NCI-H460 (cell line): ENCODE measurements at regions not wholly inside any gene's neighbourhood (a gene's known extent, or its start where the extent isn't known, plus 50 kb on each side); places are given as distances from the start of the nearest gene placed in this dataset.

Experiments used
- DNase-seq: peaks from one replicate; pipeline ENCODE4 v3.0.0-alpha.2; 2016; ENCODE audit warnings: low read depth; ENCODE audit errors: extremely low read depth

DNA sequence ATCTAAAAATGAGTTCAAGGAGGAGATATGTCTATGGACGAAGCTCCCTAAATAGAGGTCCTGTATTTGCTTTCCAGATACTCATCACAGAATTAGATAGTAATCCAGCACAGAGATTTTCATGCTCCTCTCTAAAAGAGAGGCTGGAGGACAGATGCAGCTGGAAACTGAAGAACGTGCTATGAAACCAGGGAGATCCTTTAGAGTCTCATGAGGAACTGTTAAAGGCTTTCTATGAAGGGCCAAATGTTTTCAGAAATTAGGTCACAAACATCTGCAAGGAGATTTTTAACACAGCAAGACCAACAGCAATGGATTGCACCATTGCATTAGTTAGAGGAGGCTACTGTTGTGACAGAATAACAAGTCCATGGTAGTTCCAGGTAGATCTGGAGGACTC lies 95.6 kb upstream of the ARHGAP20 start:
- DNase-seq, result no peak

DNA sequence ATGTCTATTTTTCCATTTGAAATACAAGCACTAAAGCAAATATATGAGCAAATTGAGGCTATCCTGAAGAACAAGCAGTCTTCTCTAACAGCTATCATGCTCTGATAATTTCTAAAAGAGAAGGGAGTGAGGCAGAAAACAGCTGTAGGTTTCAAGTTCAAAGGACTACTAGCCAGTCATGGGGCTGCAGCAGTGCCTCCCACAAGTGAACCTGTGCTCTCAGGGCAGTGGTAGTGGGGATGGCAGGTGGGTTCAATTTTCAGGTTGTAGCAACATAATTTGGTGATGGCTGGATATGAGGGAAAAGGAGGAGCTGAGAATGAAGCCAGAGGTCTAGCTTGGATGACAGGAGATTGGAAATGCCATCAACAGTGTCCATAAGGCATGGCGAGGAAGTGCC lies 93.5 kb upstream of the ARHGAP20 start:
- DNase-seq, result no peak

DNA sequence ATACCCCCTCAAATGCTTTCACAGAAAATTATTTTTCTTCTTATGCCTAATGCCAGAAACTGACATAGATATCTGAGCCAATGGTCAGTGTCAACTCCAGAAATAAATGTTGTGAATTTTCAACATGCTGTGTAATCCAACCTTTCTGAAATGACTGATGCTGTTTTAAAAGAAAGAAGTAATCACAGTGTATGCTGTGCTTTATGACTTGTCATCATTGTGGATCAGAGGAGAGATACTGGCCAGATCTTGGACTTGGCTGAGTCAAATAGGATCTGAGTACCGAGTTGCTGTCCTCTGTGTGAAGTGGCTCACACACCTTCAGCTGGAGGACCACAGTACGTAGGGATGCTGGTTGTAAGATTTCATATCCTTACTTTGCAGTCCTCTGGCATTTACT lies 89.9 kb upstream of the ARHGAP20 start:
- DNase-seq, result no peak

DNA sequence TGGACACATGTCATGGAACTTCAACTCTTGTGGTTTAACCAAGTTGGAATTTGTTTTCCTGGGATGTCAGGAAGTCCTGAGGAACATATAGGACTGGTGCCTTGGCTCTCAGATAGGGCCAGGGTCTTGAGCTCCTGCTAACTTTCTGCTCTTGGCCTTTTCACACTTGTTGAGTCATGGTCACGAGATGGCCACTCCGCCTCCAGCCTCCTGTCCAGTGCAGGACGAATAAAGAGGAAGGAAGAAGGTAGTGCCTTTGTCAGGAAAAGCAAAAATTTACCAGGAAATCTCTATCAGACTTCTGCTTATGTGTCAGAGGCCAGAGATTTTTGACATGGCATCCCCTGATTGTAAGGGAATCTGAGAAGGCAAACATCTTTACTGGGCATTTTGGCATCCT lies 89.1 kb upstream of the ARHGAP20 start:
- no peak for DNase-seq

DNA sequence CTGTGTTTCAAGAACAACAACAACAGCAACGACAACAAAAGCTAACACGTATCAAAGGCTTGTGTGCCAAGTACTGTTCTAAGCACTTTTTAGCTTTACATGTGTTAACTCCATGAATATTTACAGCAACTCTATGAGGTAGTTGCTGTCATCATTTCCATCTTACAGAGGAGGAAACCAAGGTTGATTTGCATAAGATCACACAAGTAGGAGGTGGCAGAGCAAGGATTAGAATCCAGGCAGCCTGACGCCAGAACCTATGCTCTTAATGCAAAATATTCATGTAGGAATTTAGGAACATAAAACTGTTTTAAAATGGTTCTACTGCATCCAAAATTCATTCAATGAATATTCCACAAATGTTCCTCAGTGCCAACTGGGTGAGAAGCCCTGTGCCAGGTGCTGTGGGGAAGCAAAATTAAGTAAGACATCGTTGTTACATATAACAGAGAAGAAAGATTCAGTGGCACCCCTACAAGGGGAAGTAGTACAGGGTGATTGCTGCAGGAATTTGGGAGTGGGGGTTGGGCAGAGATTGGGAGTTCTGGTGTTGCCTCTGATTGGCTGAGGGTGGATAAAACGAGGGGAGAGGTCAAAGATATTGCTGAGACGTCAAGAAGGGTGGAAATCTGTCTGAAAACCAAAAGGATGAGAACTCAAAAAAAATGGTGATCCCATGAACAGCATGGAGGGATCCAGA lies 86.1 kb upstream of the ARHGAP20 start:
- no peak for DNase-seq

DNA sequence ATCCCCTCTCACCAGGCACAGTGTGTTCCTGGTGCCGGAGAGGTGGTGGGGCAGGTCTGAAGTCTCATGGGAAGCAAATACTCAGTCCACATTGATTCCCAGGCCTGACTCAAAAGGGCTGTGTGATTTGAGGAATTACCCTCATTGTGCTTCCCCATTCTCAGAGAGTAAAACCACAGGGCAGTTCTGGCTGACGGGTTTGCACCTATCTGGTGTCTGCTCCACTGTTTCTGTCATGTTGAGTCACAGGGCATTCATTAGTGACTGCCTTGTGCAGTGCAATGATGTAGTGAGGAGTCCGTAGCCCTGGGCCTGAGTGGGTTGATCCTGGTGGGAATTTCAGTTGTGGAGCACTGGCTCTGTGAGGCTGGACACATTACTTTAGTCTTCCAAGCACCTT lies 85.2 kb upstream of the ARHGAP20 start:
- DNase-seq, result no peak

DNA sequence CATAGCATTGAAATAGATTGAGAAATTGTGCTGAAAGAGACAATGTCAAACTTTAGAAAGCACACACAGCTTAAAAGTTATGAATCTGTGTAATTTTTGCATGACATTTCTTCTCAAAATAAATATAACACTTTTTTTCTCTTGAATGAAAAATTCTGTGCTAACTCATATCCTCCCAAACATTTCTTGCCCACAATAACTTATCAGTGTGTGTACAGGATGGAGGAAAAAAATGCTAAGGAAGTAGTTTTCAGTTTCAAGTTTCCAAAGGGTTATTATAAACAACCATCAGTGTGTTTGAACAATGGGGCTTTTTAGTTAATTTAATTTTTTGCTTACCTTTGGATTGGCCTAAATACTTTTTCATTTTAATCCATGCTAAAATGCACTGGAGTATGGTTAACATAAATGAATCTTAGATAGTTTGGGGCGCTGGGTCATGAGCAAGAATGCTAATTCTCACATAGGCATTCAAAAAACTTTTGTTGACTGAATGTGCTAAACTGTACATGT lies 82.9 kb upstream of the ARHGAP20 start:
- no peak for DNase-seq

DNA sequence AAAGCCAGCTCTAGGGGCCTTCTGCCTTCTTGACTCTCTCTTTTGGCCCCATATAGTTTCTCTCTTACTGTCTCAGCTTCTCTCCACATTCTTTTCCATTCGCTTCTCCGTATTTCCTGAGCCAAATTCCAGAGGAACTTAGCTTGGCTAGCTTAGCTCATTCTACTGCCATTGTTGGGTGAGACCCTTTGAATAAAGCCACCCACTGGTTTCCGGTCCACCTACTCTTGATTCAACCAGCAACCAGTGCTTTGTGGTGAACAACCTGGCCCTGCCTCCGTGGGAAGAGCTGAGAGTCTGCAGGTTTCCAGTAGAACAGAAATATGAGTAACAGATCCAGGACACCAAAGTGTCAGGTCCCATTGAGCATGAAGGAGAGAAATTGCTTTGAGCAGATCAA lies 81.3 kb upstream of the ARHGAP20 start:
- no peak for DNase-seq

DNA sequence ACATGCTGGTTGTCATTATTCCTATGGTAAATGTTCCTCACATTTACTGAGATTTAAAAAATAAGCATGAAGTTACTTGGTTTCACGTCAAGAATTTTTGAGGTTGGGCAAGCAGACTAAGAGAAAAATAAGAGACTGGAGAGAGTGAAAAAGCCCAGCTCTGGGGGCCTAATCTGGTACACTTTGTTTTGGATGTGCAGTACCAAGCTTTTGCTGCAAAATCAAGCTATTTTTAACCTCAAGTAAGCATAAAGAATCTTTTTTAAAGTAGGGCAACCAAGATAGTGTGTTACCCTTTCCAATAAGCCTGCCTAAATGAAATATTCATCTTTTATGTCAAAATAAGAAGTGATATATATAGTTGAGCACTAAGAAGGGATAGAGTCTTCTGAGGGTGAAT lies 79.4 kb upstream of the ARHGAP20 start:
- no peak for DNase-seq

DNA sequence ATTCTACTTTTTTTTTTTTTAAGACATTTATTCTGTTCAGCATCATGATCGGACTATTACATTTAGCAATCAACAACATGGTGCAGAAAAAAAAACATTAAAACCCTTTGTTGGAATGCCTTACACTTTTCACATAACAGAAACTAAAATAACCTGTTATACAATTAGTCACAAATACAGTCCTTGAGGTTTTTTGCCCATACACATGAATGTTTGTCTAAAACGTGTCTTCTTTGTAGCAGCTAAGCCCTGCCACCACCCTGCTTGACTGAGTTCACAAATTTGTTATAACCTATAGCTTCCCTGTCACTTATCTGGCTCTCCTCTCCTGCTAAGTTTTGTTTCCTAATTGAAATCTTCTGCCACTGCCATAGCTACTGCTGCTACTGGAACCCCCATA lies 75.4 kb upstream of the ARHGAP20 start:
- DNase-seq, result no peak

DNA sequence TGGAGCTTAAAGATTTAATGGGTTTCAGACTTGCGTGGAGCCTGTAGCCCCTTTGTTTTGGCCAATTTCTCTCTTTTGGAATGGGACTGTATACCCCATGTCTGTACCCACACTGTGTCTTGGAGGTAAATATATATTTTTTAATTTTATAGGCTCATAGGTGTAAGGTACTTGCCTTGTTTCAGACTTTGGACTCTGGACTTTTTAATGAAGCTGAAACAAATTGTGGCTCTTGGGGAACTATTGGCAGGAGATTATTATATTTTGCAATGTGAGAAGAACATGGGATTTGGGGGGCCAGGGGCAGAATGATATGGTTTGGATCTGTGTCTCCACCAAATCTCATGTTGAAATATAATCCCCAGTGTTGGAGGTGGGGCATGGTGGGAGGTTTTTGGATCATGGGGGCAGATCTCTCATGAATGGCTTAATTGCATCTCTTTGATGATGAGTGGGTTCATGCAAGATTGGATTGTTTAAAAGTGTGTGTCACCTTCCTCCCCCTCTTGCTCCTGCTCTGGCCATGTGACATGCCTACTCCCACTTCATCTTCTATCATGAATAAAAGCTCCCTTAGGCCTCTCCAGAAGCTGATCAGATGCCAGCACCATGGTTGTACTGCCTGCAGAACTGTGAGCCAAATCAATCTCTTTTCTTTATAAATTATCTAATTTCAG lies 74.1 kb upstream of the ARHGAP20 start:
- no peak for DNase-seq

DNA sequence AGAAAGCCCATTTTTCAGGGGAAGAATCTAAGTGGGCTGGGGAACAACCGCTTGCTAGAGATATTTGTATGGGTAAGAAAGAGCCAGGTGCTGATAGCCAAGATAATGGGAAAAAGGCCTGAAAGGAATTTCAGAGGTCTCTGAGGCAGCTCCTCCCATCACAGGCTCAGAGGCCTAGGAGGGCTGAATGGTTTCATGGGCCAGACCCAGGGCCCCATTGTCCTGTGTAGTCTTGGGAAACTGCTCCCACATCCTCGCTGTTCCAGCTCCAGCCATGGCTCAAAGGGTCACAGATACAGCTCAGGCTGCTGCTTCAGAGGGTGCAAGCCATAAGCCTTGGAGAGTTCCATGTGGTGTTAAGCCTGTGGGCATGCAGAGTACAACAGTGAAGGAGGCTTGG lies 73.2 kb upstream of the ARHGAP20 start:
- no peak for DNase-seq

DNA sequence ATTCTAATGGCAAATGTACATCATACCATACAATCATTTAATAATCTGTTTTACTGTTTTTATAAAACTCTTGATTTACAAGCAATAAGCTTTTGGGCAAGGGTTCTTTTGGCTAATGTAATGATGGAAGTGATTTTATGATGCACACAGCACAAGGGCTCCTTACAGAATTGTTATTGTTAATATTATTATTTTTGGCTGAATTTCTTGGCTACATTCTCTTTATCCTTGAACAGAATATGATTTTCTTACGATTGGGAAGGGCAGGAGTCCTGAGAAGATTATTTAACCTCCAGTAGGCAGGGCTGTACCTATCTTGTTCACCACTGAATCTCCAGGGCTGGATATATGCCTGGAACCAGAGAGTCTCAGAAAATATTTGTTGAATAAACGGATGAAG lies 70.4 kb upstream of the ARHGAP20 start:
- DNase-seq, result no peak

DNA sequence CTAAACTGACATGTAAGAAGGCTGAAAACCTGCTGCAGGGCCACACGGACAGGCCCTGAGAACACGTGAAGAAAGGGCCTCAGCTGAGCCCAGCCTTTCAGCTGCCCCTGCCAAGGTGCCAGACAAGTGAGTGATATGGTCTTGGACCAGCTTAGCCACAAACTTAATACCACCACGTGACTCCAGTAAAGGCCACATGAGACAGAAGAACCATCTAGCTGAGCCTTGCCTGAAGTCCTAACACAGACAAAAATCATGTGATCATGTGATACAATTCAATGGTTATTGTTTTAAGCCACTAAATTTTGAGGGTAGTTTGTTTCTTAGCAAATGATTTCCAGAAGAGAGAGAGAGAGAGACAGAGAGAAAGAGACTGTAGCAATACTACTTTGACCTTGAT lies 66.9 kb upstream of the ARHGAP20 start:
- no peak for DNase-seq

DNA sequence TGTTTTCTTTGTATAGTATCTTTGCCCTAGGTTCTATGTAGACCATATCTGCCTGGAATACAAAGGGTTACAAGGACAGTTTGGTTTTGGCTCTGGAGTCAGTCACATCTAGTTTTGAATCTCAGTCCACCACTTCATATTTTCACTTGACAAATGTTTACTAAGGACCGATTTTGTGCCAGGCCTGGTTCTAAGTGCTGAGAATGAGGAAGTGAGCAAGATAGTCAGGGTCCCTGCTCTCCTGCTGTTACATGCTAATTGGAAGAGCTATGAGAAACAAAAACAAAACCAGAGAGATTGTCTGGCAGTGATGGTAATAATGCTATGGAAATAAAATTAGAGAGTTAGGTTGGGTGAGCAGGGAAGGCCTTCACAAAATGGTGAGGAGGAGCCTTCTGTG lies 66.1 kb upstream of the ARHGAP20 start:
- DNase-seq, result no peak

DNA sequence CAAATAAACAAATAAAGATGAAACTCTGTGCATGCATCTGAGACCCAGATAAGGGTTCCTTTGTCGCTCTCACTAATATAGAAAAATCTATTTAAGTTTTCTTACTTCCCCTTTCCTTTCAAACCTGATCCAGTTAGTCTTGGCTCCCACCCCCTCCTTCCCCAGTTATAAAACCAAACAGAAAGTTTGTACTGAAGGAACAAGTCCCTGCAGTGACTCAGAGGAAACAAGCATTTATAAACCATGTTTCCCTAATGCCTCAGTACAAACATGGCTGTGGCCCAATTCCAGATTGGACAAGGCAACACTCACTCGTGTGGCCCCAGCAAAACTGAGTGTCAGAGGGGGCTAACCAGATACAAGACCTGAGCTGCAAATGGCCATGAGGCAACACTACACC lies 65.5 kb upstream of the ARHGAP20 start:
- DNase-seq, result no peak

DNA sequence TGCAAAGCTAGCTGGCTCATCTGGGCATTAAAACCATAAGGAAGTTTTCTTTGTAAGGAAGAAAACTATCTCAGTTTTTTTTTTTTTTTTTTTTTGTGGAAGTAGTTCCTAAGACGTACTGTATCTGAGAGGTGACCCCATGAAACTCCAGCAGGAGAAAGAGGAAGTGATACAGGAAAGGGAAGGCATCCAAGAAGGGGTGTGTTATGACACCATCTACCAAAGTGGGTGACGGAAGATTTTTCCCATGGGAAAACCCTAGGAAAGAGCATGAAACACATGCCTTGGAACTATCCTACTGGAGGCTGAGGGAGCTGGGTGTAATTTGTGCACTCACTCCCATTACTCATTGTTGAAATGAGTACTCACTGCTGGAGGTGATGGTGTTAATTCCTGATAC lies 63.8 kb upstream of the ARHGAP20 start:
- no peak for DNase-seq

DNA sequence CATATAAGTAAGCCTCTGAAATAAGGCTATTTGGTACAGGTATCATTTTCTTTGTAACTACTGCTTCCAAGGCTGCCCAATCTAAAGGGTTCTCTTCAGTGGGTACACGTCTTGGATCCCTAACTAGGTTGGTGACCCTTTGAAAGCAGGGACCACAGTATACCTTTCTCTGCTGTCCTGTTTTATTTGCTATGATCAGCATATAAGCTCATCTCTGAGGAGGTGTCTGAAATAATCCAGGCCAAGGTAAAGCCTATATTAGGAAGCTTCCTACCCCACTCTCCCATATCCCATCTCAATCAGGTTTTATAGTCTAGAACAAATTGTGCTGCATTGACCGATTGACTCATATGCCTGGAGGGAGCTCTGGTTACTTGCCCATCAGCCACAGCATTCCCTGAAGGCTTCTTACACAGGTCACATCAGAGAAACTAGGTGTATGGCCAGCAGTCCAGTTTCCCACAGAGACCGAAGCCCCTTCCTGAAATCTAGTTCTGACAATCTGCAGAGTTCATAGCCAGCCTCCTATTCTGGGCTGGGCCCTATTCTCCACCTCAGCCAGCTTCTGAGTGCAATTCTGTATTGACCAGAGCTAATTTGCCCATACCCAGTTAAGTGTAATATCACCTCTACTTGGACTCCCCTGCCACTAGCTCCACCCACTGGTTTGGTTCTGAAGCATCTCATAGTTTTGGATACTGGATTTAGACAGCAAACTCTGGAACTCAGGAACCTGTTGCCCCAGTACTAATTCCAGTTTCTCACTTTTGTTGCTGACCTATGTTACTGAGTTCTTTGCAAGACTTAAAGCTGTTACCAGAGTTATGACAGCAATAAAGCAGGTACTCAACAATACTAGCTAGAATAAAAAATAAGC lies 62.1 kb upstream of the ARHGAP20 start:
- no peak for DNase-seq

DNA sequence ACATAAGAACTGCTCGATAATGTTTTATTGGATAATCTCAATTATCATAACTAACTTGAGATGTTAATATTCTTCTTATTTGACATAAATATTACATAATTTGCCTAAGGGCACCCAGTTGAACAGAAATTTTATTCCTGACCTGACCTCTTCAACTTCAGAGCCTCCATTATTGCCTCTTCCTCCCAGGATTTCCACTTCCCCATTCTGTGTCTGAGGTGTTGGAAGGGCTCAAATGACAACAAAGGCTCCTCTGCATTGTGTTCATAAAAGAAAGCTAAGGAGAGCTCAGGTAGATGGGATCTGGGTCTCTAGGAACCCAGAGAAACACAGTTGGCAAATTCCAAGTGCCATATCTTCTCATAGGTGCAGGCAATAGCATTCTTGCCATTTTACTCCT lies 61.2 kb upstream of the ARHGAP20 start:
- no peak for DNase-seq

DNA sequence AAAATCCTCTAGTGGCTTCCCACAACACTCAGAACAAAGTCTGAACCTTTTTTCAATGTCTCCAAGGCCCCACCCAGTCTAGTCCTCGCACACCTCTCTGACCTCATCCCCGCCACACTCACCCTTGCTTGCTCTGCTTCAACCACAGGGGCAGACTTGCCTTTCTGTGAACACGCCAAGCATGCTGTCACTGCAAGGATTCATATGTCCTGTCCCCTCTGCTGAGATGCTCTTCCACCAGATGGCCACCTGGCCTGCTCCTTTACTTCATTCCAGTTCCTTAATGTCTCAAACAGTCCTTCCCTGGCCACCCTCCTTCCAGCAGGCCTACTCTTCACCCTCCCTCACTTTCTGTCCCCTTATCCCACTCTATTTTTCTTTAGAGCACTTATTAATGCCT lies 60.6 kb upstream of the ARHGAP20 start:
- DNase-seq, result no peak

DNA sequence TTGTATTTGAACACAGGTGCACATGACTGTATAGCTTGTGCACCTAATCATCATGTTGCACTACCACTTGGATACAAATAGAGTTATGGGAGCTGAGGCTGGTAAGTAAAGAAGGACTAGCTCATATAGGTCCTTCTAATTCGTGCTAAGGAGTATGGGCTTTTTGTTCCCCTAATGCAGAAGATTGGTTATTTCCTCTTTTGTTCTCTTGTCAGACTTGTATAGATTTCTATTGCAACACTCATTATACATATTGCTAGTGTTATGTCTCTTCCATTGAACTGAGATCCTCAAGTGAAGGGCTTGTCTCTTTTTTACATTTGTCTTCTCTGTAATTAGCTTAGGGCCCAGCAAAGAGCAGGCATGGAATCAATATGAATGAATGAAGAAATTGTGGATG lies 54.1 kb upstream of the ARHGAP20 start:
- DNase-seq, result no peak

DNA sequence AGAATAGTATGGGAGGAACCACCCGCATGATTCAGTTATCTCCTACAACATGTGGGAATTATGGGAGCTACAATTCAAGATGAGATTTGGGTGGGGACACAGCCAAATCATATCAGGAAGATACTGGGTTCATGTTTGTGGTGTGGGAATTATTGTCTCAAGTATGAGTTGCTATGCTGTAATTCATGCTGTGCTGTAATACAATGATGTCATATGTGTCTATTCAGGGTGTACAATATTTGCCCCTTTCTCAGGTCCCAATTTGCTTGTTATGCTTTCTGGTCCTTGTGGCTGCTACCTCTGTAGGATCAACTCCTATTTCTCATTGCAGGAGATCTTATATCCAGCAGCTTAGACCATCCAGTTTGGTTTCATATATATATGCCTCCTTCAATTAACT lies 52.2 kb upstream of the ARHGAP20 start:
- no peak for DNase-seq
